Sigmoid colon (tissue), 6 donors: ENCODE measurements at regions not wholly inside any gene's neighbourhood (a gene's known extent, or its start where the extent isn't known, plus 50 kb on each side); places are given as distances from the start of the nearest gene placed in this dataset.
"Not testable (repeated sequence)": the region's sequence is repeated elsewhere in the genome, so short reads cannot be mapped to it uniquely, and the experiment has no call there.

Experiments used
- DNase-seq: peaks from one replicate; pipeline ENCODE4 v3.0.0-alpha.2; 2019
- H3K27ac ChIP-seq, 4 donors: fragments of 200-600 bp; sonication (generic); one replicate each; pipeline ENCODE4 v1.5.1; 2016 to 2019; ENCODE audit warnings: mild to moderate bottlenecking in 1 of 4
- H3K27me3 ChIP-seq, 3 donors: fragments of 200-600 bp; sonication (generic); one replicate each; pipeline ENCODE4 v1.5.1; 2019; ENCODE audit warnings: mild to moderate bottlenecking in 1 of 3
- H3K36me3 ChIP-seq, 4 donors: fragments of 200-600 bp; sonication (generic); one replicate each; pipeline ENCODE4 v1.5.1; 2016 to 2019
- H3K4me1 ChIP-seq, 4 donors: fragments of 200-600 bp; sonication (generic); one replicate each; pipeline ENCODE4 v1.5.1; 2017 to 2019
- H3K4me3 ChIP-seq, 4 donors: fragments of 200-600 bp; sonication (generic); one replicate each; pipeline ENCODE4 v1.5.1; 2017 to 2019; ENCODE audit warnings: mild to moderate bottlenecking in 2 of 4, moderate library complexity in 1 of 4
- H3K9me3 ChIP-seq, 4 donors: fragments of 200-600 bp in 3 of 4; sonication (generic) in 3 of 4; one replicate each; pipeline versions ENCODE4 v1.5.1 to v1.6.1; 2013 to 2019
- CTCF ChIP-seq, 4 experiments: fragments of 450-650 bp in 3 of 4; fragments of 200-600 bp in 1 of 4; IDR thresholded peaks; one replicate each; pipeline ENCODE4 v1.5.1; 2016 to 2019; ENCODE audit warnings: antibody characterized with exemption in 4 of 4, mild to moderate bottlenecking in 3 of 4, moderate library complexity in 2 of 4
- EP300 ChIP-seq, 4 donors: sonication (generic); formaldehyde crosslinking; IDR thresholded peaks; one replicate each; pipeline ENCODE4 v1.6.1; 2017; ENCODE audit warnings: antibody characterized with exemption in 4 of 4
- POLR2A ChIP-seq, 2 donors: fragments of 450-650 bp; IDR thresholded peaks; one replicate each; pipeline ENCODE4 v1.6.1; 2016; ENCODE audit warnings: antibody characterized with exemption in 2 of 2, mild to moderate bottlenecking in 2 of 2, moderate library complexity in 2 of 2
- POLR2AphosphoS5 ChIP-seq, 4 donors: sonication (generic); formaldehyde crosslinking; IDR thresholded peaks; one replicate each; pipeline ENCODE4 v1.6.1; 2017; ENCODE audit warnings: antibody characterized with exemption in 4 of 4
- WGBS, 2 donors: extraction: QIAGEN DNeasy Blood & Tissue Kit; methylation state at CpG; one replicate each; pipeline ENCODE4 v1.1.7; 2013; 5-methylcytosine and 5-hydroxymethylcytosine counted together
- intact Hi-C: fragments of 100-400 bp; cut with DNase I; formaldehyde crosslinking; loops from one replicate; pipeline ENCODE4 v1.15.1; 2023
- donor health status: healthy with polysubstance abuse.
- donor health status: healthy.

GRCh38 chr15:21267226-21267625 lies 173.1 kb downstream of the POTEB3 start:
- no peak overlapping the region for H3K4me3 ChIP-seq
- intact Hi-C loops = no loop called here
- DNase-seq = no peak
- H3K4me1 ChIP-seq = no peaks in the 10 kb centered on the region
- TF ChIP-seq POLR2A (IDR thresholded peaks at IDR 0.05) = no peak
- TF ChIP-seq CTCF (IDR thresholded peaks at IDR 0.05) = no peak
- TF ChIP-seq EP300 (IDR thresholded peaks at IDR 0.05) = no peak
- no peak for TF ChIP-seq POLR2AphosphoS5 (IDR thresholded peaks at IDR 0.05)
- no peak overlapping the region for H3K27ac ChIP-seq
- no peaks in the 10 kb centered on the region for H3K9me3 ChIP-seq
- H3K27me3 ChIP-seq = no peaks in the 10 kb centered on the region
- 17 to 25% methylated on average over 2 of the region's 2 CpGs for WGBS, 2 donors
- no peaks in the 10 kb centered on the region for H3K36me3 ChIP-seq

- H3K4me3 ChIP-seq, DNase-seq, intact Hi-C loops, H3K9me3 ChIP-seq, H3K27ac ChIP-seq, H3K27me3 ChIP-seq, H3K36me3 ChIP-seq, H3K4me1 ChIP-seq: not testable (repeated sequence)
- WGBS, 2 donors = 68 to 72% methylated on average over 3 of the region's 3 CpGs
Observed at GRCh38 chr15:21265628-21266027, 174.7 kb downstream of the POTEB3 start.

- no peak overlapping the region for H3K4me3 ChIP-seq
- no peaks in the 10 kb centered on the region for H3K4me1 ChIP-seq
- H3K9me3 ChIP-seq = no peaks in the 10 kb centered on the region
- no peaks in the 10 kb centered on the region for H3K27me3 ChIP-seq
- TF ChIP-seq EP300 (IDR thresholded peaks at IDR 0.05) (no peak), POLR2AphosphoS5 (IDR thresholded peaks at IDR 0.05) (no peak), CTCF (IDR thresholded peaks at IDR 0.05) (no peak), POLR2A (IDR thresholded peaks at IDR 0.05) (no peak)
- 85% methylated on average over 12 of the region's 12 CpGs for WGBS, 2 donors
- H3K27ac ChIP-seq = no peak overlapping the region
- intact Hi-C loops = no loop called here
- no peak for DNase-seq
- no peaks in the 10 kb centered on the region for H3K36me3 ChIP-seq
Observed at GRCh38 chr15:21262851-21263425, 177.4 kb downstream of the POTEB3 start.

- TF ChIP-seq EP300 (IDR thresholded peaks at IDR 0.05) = no peak
- Histone ChIP-seq H3K27me3 (no peaks in the 10 kb centered on the region), H3K4me3 (no peak overlapping the region), H3K4me1 (no peaks in the 10 kb centered on the region), H3K36me3 (no peaks in the 10 kb centered on the region), H3K9me3 (no peaks in the 10 kb centered on the region), H3K27ac (no peak overlapping the region)
- intact Hi-C loops = no loop called here
- WGBS, 2 donors = 87 to 89% methylated on average over 30 of the region's 30 CpGs
- peak; percentile 64 for DNase-seq
Observed at GRCh38 chr15:21261965-21262850, 178.1 kb downstream of the POTEB3 start.

- H3K4me1 ChIP-seq = no peaks in the 10 kb centered on the region
- H3K4me3 ChIP-seq = no peak overlapping the region
- TF ChIP-seq CTCF (IDR thresholded peaks at IDR 0.05) (no peak), POLR2AphosphoS5 (IDR thresholded peaks at IDR 0.05) (no peak), EP300 (IDR thresholded peaks at IDR 0.05) (no peak), POLR2A (IDR thresholded peaks at IDR 0.05) (no peak)
- intact Hi-C loops = no loop called here
- H3K27me3 ChIP-seq = no peaks in the 10 kb centered on the region
- no peaks in the 10 kb centered on the region for H3K36me3 ChIP-seq
- H3K9me3 ChIP-seq = no peaks in the 10 kb centered on the region
- DNase-seq = peak; percentile 65
- no peak overlapping the region for H3K27ac ChIP-seq
- 86 to 87% methylated on average over 18 of the region's 18 CpGs for WGBS, 2 donors
Observed at GRCh38 chr15:21261396-21261964, 178.8 kb downstream of the POTEB3 start.
